Hepatocyte (in vitro differentiated cells): ENCODE measurements at regions not wholly inside any gene's neighbourhood (a gene's known extent, or its start where the extent isn't known, plus 50 kb on each side); places are given as distances from the start of the nearest gene placed in this dataset.

Experiments
- DNase-seq: peaks from one replicate; pipeline ENCODE4 v3.0.0-alpha.2; 2016; ENCODE audit warnings: low spot score
- H2AFZ ChIP-seq: fragments of 200-600 bp; sonication (generic); 2 replicates; pipeline ENCODE4 v1.6.0; 2016; ENCODE audit warnings: antibody characterized with exemption, mild to moderate bottlenecking
- H3K27ac ChIP-seq: fragments of 200-600 bp; sonication (generic); 2 replicates; pipeline ENCODE4 v1.5.1; 2016; ENCODE audit warnings: mild to moderate bottlenecking
- H3K27me3 ChIP-seq: fragments of 200-600 bp; sonication (generic); 2 replicates; pipeline ENCODE4 v1.6.1; 2016
- H3K36me3 ChIP-seq: fragments of 200-600 bp; sonication (generic); replicated peaks from 2 replicates; pipeline ENCODE4 v1.5.1; 2016; ENCODE audit warnings: low read depth; ENCODE audit not compliant: insufficient read depth
- H3K4me1 ChIP-seq: fragments of 200-600 bp; sonication (generic); 2 replicates; pipeline ENCODE4 v1.5.1; 2016; ENCODE audit warnings: mild to moderate bottlenecking, moderate library complexity; ENCODE audit not compliant: insufficient read depth
- H3K4me2 ChIP-seq: fragments of 200-600 bp; sonication (generic); 2 replicates; pipeline ENCODE4 v1.6.0; 2016
- H3K4me3 ChIP-seq: fragments of 200-600 bp; sonication (generic); 2 replicates; pipeline ENCODE4 v1.5.1; 2016; ENCODE audit warnings: mild to moderate bottlenecking
- H3K79me2 ChIP-seq: fragments of 200-600 bp; sonication (generic); 2 replicates; pipeline ENCODE4 v1.6.0; 2017; ENCODE audit warnings: mild to moderate bottlenecking
- H3K9me2 ChIP-seq: fragments of 200-600 bp; sonication (generic); replicated peaks from 2 replicates; pipeline ENCODE4 v1.6.0; 2017; ENCODE audit warnings: mild to moderate bottlenecking; ENCODE audit not compliant: insufficient read depth
- H3K9me3 ChIP-seq: fragments of 200-600 bp; sonication (generic); 2 replicates; pipeline ENCODE4 v1.5.1; 2016; ENCODE audit warnings: low read depth, mild to moderate bottlenecking
- H4K20me1 ChIP-seq: fragments of 200-600 bp; sonication (generic); 2 replicates; pipeline ENCODE4 v1.6.0; 2016; ENCODE audit warnings: mild to moderate bottlenecking; ENCODE audit not compliant: insufficient read depth, poor library complexity, severe bottlenecking
- EZH2 ChIP-seq: fragments of 200-600 bp; sonication (generic); IDR thresholded peaks from 2 replicates; pipeline ENCODE4 v1.6.1; 2016; ENCODE audit warnings: antibody characterized with exemption, mild to moderate bottlenecking, borderline replicate concordance
- EZH2phosphoT487 ChIP-seq: fragments of 200-600 bp; sonication (generic); IDR thresholded peaks from one replicate; pipeline ENCODE4 v1.6.1; 2018; ENCODE audit warnings: antibody characterized with exemption, mild to moderate bottlenecking, low read depth, moderate library complexity; ENCODE audit not compliant: unreplicated experiment, severe bottlenecking
- WGBS: methylation state at CpG from one replicate; pipeline ENCODE4 v1.1.6; 2016; ENCODE audit warnings: low lambda C conversion rate; ENCODE audit errors: missing lambda C conversion rate; 5-methylcytosine and 5-hydroxymethylcytosine counted together
- TF ChIP-seq, protein P1 (sequence below): fragments of 200-600 bp; sonication (generic); IDR thresholded peaks from 2 replicates; pipeline ENCODE4 v1.5.1; 2016; ENCODE audit warnings: antibody characterized with exemption, mild to moderate bottlenecking; ENCODE audit not compliant: poor library complexity

DNA sequence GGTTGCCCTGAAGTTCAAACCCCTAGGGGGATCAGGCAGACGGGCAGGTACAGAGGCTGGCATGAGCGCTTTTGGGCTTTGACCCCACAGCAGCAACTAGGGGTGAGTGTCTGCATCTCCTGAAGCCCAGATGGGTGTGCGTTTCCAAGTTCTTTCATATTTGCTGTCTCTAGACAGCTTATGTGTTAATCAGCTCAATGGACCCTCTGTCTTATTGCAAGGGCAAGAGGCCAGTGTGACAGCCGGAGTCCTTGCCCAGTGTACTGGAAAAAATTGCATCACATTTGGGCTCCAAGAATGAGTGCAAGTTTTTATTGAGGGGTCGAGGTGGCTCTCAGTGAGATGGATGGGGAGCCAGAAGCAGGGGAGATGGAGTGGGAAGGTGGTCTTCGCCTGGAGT, 1863.7 kb upstream of the RAG2 start:
- no peaks in the 10 kb centered on the region for H3K9me2 ChIP-seq
- no peaks in the 10 kb centered on the region for H3K4me1 ChIP-seq
- TF ChIP-seq EZH2 (no peak), EZH2phosphoT487 (no peak)
- TF ChIP-seq, protein P1, sequence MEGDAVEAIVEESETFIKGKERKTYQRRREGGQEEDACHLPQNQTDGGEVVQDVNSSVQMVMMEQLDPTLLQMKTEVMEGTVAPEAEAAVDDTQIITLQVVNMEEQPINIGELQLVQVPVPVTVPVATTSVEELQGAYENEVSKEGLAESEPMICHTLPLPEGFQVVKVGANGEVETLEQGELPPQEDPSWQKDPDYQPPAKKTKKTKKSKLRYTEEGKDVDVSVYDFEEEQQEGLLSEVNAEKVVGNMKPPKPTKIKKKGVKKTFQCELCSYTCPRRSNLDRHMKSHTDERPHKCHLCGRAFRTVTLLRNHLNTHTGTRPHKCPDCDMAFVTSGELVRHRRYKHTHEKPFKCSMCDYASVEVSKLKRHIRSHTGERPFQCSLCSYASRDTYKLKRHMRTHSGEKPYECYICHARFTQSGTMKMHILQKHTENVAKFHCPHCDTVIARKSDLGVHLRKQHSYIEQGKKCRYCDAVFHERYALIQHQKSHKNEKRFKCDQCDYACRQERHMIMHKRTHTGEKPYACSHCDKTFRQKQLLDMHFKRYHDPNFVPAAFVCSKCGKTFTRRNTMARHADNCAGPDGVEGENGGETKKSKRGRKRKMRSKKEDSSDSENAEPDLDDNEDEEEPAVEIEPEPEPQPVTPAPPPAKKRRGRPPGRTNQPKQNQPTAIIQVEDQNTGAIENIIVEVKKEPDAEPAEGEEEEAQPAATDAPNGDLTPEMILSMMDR, result no peak
- H4K20me1 ChIP-seq, result no peaks in the 10 kb centered on the region
- H3K4me2 ChIP-seq, result no peak overlapping the region
- no peaks in the 10 kb centered on the region for H3K36me3 ChIP-seq
- no peak overlapping the region for H3K27ac ChIP-seq
- no peak overlapping the region for H2AFZ ChIP-seq
- DNase-seq, result no peak
- no peaks in the 10 kb centered on the region for H3K79me2 ChIP-seq
- no peaks in the 10 kb centered on the region for H3K9me3 ChIP-seq
- H3K4me3 ChIP-seq, result no peak overlapping the region
- no peaks in the 10 kb centered on the region for H3K27me3 ChIP-seq
- WGBS, result 92% methylated on average over 6 of the region's 6 CpGs

DNA sequence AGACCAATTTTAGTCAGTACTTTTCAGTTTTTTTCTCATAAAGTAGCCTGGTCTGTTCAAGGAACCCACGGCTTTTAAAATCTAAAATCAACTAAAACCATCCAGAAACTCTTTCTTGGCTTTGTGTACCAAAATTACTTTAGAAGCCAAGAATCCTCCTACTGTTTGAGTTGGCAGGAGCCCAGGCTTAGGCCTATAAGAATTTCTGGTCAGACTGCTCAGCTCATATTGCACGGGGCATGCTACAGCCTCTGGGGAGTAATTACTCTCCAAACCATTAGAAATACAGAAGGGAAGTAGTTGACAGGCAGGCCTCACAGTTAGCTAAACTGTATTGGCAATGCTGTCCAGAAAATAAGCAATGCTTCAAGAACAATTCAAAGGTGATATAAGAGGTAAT, 1862.9 kb upstream of the RAG2 start:
- Histone ChIP-seq H3K9me2 (no peaks in the 10 kb centered on the region), H3K27me3 (no peaks in the 10 kb centered on the region), H3K36me3 (no peaks in the 10 kb centered on the region), H3K4me2 (no peak overlapping the region), H2AFZ (no peak overlapping the region), H3K79me2 (no peaks in the 10 kb centered on the region), H3K9me3 (no peaks in the 10 kb centered on the region), H3K4me1 (no peaks in the 10 kb centered on the region), H3K27ac (no peak overlapping the region), H3K4me3 (no peak overlapping the region), H4K20me1 (no peaks in the 10 kb centered on the region)
- peak; percentile 39 for DNase-seq
- WGBS, result 40% methylated on average over 2 of the region's 2 CpGs
- no peak for TF ChIP-seq EZH2
- TF ChIP-seq EZH2phosphoT487, result no peak
- TF ChIP-seq, protein P1, result no peak

DNA sequence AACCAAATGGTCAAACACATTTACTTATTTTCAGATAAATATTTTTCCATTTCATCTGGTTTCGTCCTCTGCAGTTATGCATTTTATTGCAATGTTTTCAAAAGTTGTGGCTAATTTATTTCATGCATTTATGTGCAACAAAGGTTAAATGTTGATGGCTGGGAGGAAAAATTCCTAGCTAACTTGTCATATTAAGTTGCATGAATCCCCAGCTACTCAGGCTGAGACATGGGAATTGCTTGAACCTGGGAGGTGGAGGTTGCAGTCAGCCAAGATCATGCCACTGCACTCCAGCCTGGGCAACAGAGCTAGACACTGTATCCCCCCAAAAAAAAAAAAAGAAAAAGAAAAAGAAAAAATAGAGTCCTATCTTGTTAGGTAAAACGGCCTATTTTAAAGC, 1862.4 kb upstream of the RAG2 start:
- DNase-seq, result no peak
- Histone ChIP-seq H3K9me3 (no peaks in the 10 kb centered on the region), H3K4me1 (no peaks in the 10 kb centered on the region), H2AFZ (no peak overlapping the region), H3K4me3 (no peak overlapping the region), H3K4me2 (no peak overlapping the region), H3K79me2 (no peaks in the 10 kb centered on the region), H3K36me3 (no peaks in the 10 kb centered on the region), H4K20me1 (no peaks in the 10 kb centered on the region), H3K27me3 (no peaks in the 10 kb centered on the region), H3K9me2 (no peaks in the 10 kb centered on the region), H3K27ac (no peak overlapping the region)
- WGBS, result 82% methylated on average over 2 of the region's 2 CpGs
- TF ChIP-seq, protein P1, result no peak

DNA sequence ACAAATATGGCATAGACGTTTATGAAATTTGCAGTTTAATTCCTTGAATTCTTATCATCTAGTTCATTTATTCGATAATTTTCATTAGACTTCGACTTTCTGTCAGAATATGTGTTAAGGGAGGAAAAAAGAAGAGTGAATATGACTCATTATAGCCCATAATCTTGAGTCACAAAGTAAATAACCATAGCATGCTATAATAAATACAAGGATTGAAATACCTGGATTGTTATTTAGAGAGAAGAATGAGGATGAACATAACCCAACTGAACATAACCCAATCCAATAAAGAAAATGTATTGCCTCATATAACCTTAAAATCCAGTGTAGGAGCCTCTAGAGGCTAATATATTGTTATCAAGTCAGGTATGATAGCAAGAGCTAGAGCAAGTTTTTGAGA, 1858.3 kb upstream of the RAG2 start:
- 78% methylated on average over 3 of the region's 3 CpGs for WGBS
- H3K9me3 ChIP-seq, result no peaks in the 10 kb centered on the region
- no peaks in the 10 kb centered on the region for H3K4me1 ChIP-seq
- H3K9me2 ChIP-seq, result no peaks in the 10 kb centered on the region
- H3K79me2 ChIP-seq, result no peaks in the 10 kb centered on the region
- H2AFZ ChIP-seq, result no peak overlapping the region
- no peak for DNase-seq
- no peak overlapping the region for H3K4me2 ChIP-seq
- H3K4me3 ChIP-seq, result no peak overlapping the region
- no peaks in the 10 kb centered on the region for H3K36me3 ChIP-seq
- H4K20me1 ChIP-seq, result no peaks in the 10 kb centered on the region
- H3K27ac ChIP-seq, result no peak overlapping the region
- H3K27me3 ChIP-seq, result no peaks in the 10 kb centered on the region
- TF ChIP-seq EZH2phosphoT487 (no peak), EZH2 (no peak)
- TF ChIP-seq, protein P1, result no peak
